K562 (cell line): ENCODE measurements at regions not wholly inside any gene's neighbourhood (a gene's known extent, or its start where the extent isn't known, plus 50 kb on each side); places are given as distances from the start of the nearest gene placed in this dataset.

ENCODE experiments used
- ERF ChIP-seq: fragments of 450-650 bp; formaldehyde crosslinking; IDR thresholded peaks from 2 replicates; pipeline ENCODE4 v1.4.0; 2020; ENCODE audit warnings: mild to moderate bottlenecking, mixed read lengths
- PRMT5 ChIP-seq: sonication (generic); formaldehyde crosslinking; IDR thresholded peaks from 2 replicates; pipeline ENCODE4 v1.5.0; 2020; ENCODE audit warnings: missing genetic modification reagents
- RCOR1 ChIP-seq, 2 experiments: IDR thresholded peaks; 2 replicates each; pipeline ENCODE4 v1.6.1; 2012; ENCODE audit warnings: low read depth in 2 of 2, low read length in 2 of 2, borderline replicate concordance in 1 of 2, improper control_type of control experiment in 1 of 2
- TARDBP ChIP-seq: fragments of 450-650 bp; IDR thresholded peaks from 2 replicates; pipeline ENCODE4 v1.6.1; 2016
- TCF7L2 ChIP-seq: fragments of 150-350 bp; IDR thresholded peaks from 2 replicates; pipeline ENCODE4 v1.6.1; 2016; ENCODE audit warnings: low read depth, mild to moderate bottlenecking, low read length, moderate library complexity
- TCFL5 ChIP-seq: fragments of 250-450 bp; sonication (Bioruptor Pico); conservative IDR thresholded peaks from 2 replicates; pipeline ENCODE4 v1.6.1; 2021; ENCODE audit warnings: mild to moderate bottlenecking, moderate library complexity, matching md5 sums
- ZBTB1 ChIP-seq: sonication (generic); formaldehyde crosslinking; IDR thresholded peaks from 2 replicates; pipeline ENCODE4 v1.8.1; 2023; ENCODE audit warnings: missing genetic modification reagents, low read depth, mild to moderate bottlenecking, borderline replicate concordance
- ZNF133 ChIP-seq: fragments of 250-450 bp; sonication (Bioruptor Pico); IDR thresholded peaks from 2 replicates; pipeline ENCODE4 v1.4.0; 2020; ENCODE audit warnings: mild to moderate bottlenecking
- TF ChIP-seq, protein P1 (sequence below): fragments of 250-450 bp; sonication (Bioruptor Pico); IDR thresholded peaks from 2 replicates; pipeline ENCODE4 v1.4.0; 2020
- TF ChIP-seq, protein P2 (sequence below): fragments of 450-650 bp; formaldehyde crosslinking; IDR thresholded peaks from 2 replicates; pipeline ENCODE4 v1.4.0; 2020; ENCODE audit warnings: mild to moderate bottlenecking
- TF ChIP-seq, protein P3 (sequence below), 2 experiments: fragments of 450-650 bp in 1 of 2; sonication (generic) in 1 of 2; formaldehyde crosslinking in 1 of 2; IDR thresholded peaks; 2 replicates each; pipeline versions ENCODE4 v1.7.1 to v1.9.0; 2016 to 2022; ENCODE audit warnings: inconsistent platforms in 1 of 2, mild to moderate bottlenecking in 1 of 2, missing genetic modification reagents in 1 of 2

DNA sequence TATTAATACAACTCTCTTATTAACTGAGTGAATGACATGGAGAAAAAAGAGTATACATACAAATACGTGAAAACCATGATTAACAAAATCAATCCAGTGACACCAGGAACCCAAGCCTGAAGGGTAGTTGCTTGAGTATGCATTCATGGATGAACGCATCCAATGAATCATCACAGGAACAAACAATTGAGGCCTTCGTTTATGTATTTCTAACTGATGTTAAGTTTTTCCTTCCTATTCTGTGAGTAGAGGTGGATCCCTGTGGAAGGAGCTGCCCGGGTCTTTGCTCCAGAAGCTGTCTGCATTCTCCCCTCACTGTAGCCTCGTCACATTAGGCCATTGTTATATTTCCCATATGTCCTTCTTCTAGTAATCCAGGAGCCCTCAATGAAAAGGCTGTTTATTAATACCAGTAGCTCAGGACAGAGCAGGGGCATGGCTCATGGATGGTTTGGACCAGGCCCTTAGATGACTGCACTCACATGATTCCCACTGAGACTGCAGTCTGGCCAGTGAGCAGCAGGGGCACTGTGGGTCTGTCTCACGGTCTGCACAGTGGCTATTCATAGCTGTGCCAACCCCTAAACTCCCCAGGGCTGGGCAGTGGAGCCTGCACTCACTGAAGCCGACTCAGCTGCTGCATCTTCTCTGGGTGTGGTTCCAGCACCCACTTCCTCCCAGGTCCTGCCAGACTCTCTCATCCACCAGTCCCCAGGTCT, 128.1 kb upstream of the TOP3B start (continued):
- TF ChIP-seq, protein P1, sequence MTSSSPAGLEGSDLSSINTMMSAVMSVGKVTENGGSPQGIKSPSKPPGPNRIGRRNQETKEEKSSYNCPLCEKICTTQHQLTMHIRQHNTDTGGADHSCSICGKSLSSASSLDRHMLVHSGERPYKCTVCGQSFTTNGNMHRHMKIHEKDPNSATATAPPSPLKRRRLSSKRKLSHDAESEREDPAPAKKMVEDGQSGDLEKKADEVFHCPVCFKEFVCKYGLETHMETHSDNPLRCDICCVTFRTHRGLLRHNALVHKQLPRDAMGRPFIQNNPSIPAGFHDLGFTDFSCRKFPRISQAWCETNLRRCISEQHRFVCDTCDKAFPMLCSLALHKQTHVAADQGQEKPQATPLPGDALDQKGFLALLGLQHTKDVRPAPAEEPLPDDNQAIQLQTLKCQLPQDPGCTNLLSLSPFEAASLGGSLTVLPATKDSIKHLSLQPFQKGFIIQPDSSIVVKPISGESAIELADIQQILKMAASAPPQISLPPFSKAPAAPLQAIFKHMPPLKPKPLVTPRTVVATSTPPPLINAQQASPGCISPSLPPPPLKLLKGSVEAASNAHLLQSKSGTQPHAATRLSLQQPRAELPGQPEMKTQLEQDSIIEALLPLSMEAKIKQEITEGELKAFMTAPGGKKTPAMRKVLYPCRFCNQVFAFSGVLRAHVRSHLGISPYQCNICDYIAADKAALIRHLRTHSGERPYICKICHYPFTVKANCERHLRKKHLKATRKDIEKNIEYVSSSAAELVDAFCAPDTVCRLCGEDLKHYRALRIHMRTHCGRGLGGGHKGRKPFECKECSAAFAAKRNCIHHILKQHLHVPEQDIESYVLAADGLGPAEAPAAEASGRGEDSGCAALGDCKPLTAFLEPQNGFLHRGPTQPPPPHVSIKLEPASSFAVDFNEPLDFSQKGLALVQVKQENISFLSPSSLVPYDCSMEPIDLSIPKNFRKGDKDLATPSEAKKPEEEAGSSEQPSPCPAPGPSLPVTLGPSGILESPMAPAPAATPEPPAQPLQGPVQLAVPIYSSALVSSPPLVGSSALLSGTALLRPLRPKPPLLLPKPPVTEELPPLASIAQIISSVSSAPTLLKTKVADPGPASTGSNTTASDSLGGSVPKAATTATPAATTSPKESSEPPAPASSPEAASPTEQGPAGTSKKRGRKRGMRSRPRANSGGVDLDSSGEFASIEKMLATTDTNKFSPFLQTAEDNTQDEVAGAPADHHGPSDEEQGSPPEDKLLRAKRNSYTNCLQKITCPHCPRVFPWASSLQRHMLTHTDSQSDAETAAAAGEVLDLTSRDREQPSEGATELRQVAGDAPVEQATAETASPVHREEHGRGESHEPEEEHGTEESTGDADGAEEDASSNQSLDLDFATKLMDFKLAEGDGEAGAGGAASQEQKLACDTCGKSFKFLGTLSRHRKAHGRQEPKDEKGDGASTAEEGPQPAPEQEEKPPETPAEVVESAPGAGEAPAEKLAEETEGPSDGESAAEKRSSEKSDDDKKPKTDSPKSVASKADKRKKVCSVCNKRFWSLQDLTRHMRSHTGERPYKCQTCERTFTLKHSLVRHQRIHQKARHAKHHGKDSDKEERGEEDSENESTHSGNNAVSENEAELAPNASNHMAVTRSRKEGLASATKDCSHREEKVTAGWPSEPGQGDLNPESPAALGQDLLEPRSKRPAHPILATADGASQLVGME: peak; percentile 73; the same call in 1 of the 2 replicates
- TF ChIP-seq, protein P2, sequence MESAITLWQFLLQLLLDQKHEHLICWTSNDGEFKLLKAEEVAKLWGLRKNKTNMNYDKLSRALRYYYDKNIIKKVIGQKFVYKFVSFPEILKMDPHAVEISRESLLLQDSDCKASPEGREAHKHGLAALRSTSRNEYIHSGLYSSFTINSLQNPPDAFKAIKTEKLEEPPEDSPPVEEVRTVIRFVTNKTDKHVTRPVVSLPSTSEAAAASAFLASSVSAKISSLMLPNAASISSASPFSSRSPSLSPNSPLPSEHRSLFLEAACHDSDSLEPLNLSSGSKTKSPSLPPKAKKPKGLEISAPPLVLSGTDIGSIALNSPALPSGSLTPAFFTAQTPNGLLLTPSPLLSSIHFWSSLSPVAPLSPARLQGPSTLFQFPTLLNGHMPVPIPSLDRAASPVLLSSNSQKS (CRISPR knock-in tag): no peak
- TF ChIP-seq RCOR1 (IDR thresholded peaks at IDR 0.05; ENCODE audit: borderline replicate concordance in 1 of 2, low read depth in 2 of 2, low read length in 2 of 2): no peak
- no peak for TF ChIP-seq TCF7L2
- TF ChIP-seq, protein P3, sequence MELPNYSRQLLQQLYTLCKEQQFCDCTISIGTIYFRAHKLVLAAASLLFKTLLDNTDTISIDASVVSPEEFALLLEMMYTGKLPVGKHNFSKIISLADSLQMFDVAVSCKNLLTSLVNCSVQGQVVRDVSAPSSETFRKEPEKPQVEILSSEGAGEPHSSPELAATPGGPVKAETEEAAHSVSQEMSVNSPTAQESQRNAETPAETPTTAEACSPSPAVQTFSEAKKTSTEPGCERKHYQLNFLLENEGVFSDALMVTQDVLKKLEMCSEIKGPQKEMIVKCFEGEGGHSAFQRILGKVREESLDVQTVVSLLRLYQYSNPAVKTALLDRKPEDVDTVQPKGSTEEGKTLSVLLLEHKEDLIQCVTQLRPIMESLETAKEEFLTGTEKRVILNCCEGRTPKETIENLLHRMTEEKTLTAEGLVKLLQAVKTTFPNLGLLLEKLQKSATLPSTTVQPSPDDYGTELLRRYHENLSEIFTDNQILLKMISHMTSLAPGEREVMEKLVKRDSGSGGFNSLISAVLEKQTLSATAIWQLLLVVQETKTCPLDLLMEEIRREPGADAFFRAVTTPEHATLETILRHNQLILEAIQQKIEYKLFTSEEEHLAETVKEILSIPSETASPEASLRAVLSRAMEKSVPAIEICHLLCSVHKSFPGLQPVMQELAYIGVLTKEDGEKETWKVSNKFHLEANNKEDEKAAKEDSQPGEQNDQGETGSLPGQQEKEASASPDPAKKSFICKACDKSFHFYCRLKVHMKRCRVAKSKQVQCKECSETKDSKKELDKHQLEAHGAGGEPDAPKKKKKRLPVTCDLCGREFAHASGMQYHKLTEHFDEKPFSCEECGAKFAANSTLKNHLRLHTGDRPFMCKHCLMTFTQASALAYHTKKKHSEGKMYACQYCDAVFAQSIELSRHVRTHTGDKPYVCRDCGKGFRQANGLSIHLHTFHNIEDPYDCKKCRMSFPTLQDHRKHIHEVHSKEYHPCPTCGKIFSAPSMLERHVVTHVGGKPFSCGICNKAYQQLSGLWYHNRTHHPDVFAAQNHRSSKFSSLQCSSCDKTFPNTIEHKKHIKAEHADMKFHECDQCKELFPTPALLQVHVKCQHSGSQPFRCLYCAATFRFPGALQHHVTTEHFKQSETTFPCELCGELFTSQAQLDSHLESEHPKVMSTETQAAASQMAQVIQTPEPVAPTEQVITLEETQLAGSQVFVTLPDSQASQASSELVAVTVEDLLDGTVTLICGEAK (IDR thresholded peaks at IDR 0.05): no peak
- TF ChIP-seq, protein P3 (CRISPR knock-in tag; IDR thresholded peaks at IDR 0.05): no peak
- TF ChIP-seq PRMT5: no peak
- peak; percentile 32; the same call in 1 of the 2 replicates for TF ChIP-seq TCFL5 (CRISPR knock-in tag)
- TF ChIP-seq ZBTB1 (CRISPR knock-in tag): no peak
- TF ChIP-seq ERF (CRISPR knock-in tag): peak; percentile 61; the same call in 1 of the 2 replicates
- no peak for TF ChIP-seq TARDBP
- no peak for TF ChIP-seq ZNF133 (CRISPR knock-in tag)
